ENCODE measurements at regions not wholly inside any gene's neighbourhood (a gene's known extent, or its start where the extent isn't known, plus 50 kb on each side); places are given as distances from the start of the nearest gene placed in this dataset.

DNA sequence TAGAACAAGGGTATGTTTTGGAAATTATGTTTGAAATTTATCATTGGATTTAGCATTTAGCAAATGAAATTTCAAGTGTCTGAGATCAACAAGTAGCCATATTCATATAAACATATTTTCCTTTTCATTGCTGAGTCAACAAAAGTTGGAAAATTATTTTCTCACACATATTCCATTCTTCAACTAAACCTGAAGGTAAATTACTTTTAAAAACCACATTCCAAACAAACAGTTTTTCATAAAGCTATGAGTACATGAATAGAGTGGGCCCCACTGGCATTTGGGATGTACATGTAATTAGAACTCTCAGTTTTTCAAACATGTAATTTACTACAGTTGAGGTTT, 178.3 kb upstream of the MKLN1 start:
- Histone ChIP-seq H3K9me1 (replicated peaks; ENCODE audit: control insufficient read depth, extremely low read depth, insufficient read depth, low read length) (no peaks in the 10 kb centered on the region), H3K4me1 (ENCODE audit: control insufficient read depth, extremely low read depth, insufficient read depth, low read length) (no peaks in the 10 kb centered on the region), H3K27me3 (ENCODE audit: control insufficient read depth in 2 of 2, insufficient read depth in 2 of 2, low read length in 2 of 2) (peaks cover 0 to 5% of the 10 kb centered on the region in 2 experiments), H2AFZ (ENCODE audit: low read depth, low read length) (no peak overlapping the region), H3K9me3 (replicated peaks; ENCODE audit: control insufficient read depth, insufficient read depth, low read length) (no peaks in the 10 kb centered on the region), H3K36me3 (ENCODE audit: control insufficient read depth in 2 of 2, extremely low read depth in 1 of 2, insufficient read depth in 2 of 2, low read length in 2 of 2) (no peaks in the 10 kb centered on the region), H3K4me2 (ENCODE audit: insufficient read depth, low read length) (no peak overlapping the region), H3K4me3 (replicated peaks in 1 of 3; ENCODE audit: insufficient read depth in 1 of 3, low read depth in 1 of 3, low read length in 3 of 3) (no peak overlapping the region), H4K20me1 (replicated peaks; ENCODE audit: control insufficient read depth, extremely low read depth, insufficient read depth, low read length) (no peaks in the 10 kb centered on the region), H3K9ac (replicated peaks; ENCODE audit: extremely low read depth, insufficient read depth, low read length) (no peak overlapping the region), H3K27ac (ENCODE audit: insufficient read depth, low read depth, low read length) (no peak overlapping the region), H3K79me2 (ENCODE audit: control insufficient read depth, insufficient read depth, low read length) (no peaks in the 10 kb centered on the region)
- TF ChIP-seq POLR2AphosphoS5 (IDR thresholded peaks at IDR 0.05; ENCODE audit: insufficient read depth, low read depth, low read length): no peak
- TF ChIP-seq FOS (IDR thresholded peaks at IDR 0.05; ENCODE audit: borderline replicate concordance, insufficient read depth, low read length): no peak
- no peak for TF ChIP-seq EZH2 (IDR thresholded peaks at IDR 0.05; ENCODE audit: borderline replicate concordance, low read depth, low read length, severe bottlenecking)
- TF ChIP-seq MYC (IDR thresholded peaks at IDR 0.05; ENCODE audit: low read depth, low read length): no peak
- TF ChIP-seq, protein P1, sequence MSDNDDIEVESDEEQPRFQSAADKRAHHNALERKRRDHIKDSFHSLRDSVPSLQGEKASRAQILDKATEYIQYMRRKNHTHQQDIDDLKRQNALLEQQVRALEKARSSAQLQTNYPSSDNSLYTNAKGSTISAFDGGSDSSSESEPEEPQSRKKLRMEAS (IDR thresholded peaks at IDR 0.05; ENCODE audit: insufficient read depth, insufficient read length): no peak
- no peak for TF ChIP-seq POLR2A (IDR thresholded peaks at IDR 0.05; ENCODE audit: low read depth, low read length)
- TF ChIP-seq GATA2 (IDR thresholded peaks at IDR 0.05; ENCODE audit: insufficient read depth, insufficient read length, low read depth, low read length): no peak
- TF ChIP-seq, protein P2, sequence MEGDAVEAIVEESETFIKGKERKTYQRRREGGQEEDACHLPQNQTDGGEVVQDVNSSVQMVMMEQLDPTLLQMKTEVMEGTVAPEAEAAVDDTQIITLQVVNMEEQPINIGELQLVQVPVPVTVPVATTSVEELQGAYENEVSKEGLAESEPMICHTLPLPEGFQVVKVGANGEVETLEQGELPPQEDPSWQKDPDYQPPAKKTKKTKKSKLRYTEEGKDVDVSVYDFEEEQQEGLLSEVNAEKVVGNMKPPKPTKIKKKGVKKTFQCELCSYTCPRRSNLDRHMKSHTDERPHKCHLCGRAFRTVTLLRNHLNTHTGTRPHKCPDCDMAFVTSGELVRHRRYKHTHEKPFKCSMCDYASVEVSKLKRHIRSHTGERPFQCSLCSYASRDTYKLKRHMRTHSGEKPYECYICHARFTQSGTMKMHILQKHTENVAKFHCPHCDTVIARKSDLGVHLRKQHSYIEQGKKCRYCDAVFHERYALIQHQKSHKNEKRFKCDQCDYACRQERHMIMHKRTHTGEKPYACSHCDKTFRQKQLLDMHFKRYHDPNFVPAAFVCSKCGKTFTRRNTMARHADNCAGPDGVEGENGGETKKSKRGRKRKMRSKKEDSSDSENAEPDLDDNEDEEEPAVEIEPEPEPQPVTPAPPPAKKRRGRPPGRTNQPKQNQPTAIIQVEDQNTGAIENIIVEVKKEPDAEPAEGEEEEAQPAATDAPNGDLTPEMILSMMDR (IDR thresholded peaks at IDR 0.05; ENCODE audit: extremely low read depth in 1 of 2, insufficient read depth in 1 of 2, low read depth in 1 of 2, low read length in 2 of 2): no peak
- TF ChIP-seq JUN (IDR thresholded peaks at IDR 0.05; ENCODE audit: borderline replicate concordance, insufficient read depth, insufficient read length, low read depth): no peak
- DNase-seq (ENCODE audit: low read depth, low spot score): no peak
- FAIRE-seq: no peak
- ChIA-PET POLR2A (no interaction called here), CTCF (interaction anchor here (1.8 kb wide), 1 partner anchor 15 kb away, joined by 7 read pairs; no protein-coding TSS in a partner anchor)
- no TSS peak for BruUV-seq (replicated peaks)
- dilution Hi-C loops (cut with MboI; ENCODE audit: extremely low pct_ligation_motif_present, low sequenced_read_pairs): no loop called here
- intact Hi-C loops (cut with micrococcal nuclease): no loop called here
